Left lung (tissue), 4 donors: ENCODE measurements at regions not wholly inside any gene's neighbourhood (a gene's known extent, or its start where the extent isn't known, plus 50 kb on each side); places are given as distances from the start of the nearest gene placed in this dataset.

Source experiments
- ATAC-seq: fragments of 200-7000 bp; cut with Tn5 transposase; one replicate; pipeline ENCODE4 v1.9.1; 2020; ENCODE audit warnings: moderate library complexity
- DNase-seq, 4 donors: peaks; one replicate each; pipeline ENCODE4 v3.0.0-alpha.2; 2013 to 2020
- H3K27ac ChIP-seq, 2 donors: fragments of 200-600 bp; sonication (generic) in 1 of 2; one replicate each; pipeline versions ENCODE4 v1.5.0 to v1.8.0; 2020 to 2021
- H3K27me3 ChIP-seq, 2 donors: fragments of 200-600 bp; sonication (generic) in 1 of 2; one replicate each; pipeline versions ENCODE4 v1.5.0 to v1.8.0; 2020 to 2021
- H3K36me3 ChIP-seq, 2 donors: fragments of 200-600 bp; sonication (generic) in 1 of 2; one replicate each; pipeline versions ENCODE4 v1.5.0 to v1.8.0; 2020 to 2021
- H3K4me1 ChIP-seq, 2 donors: fragments of 200-600 bp; one replicate each; pipeline ENCODE4 v1.8.0; 2021
- H3K4me3 ChIP-seq, 2 donors: fragments of 200-600 bp; sonication (generic) in 1 of 2; one replicate each; pipeline versions ENCODE4 v1.5.0 to v1.8.0; 2020 to 2021; ENCODE audit warnings: mild to moderate bottlenecking in 1 of 2
- H3K9me3 ChIP-seq, 2 donors: fragments of 200-600 bp; sonication (generic) in 1 of 2; one replicate each; pipeline versions ENCODE4 v1.5.0 to v1.8.0; 2020 to 2021
- CTCF ChIP-seq, 2 donors: fragments of 200-600 bp; sonication (generic) in 1 of 2; IDR thresholded peaks; one replicate each; pipeline versions ENCODE4 v1.5.0 to v1.8.0; 2021; ENCODE audit warnings: antibody characterized with exemption in 2 of 2
- intact Hi-C, 2 donors: fragments of 100-400 bp; cut with DNase I; formaldehyde crosslinking; loops; one replicate each; pipeline versions ENCODE4 v1.11.2 to v1.14.2; 2022
- donor health status: DM: no; HTN: yes; CAD: no.
- donor health status: DM: no; HTN: no; CAD: no.

- no peak overlapping the region for H3K4me3 ChIP-seq
- ATAC-seq (no peak), DNase-seq (no peak)
- H3K27ac ChIP-seq = no peak overlapping the region
- intact Hi-C loops = no loop called here
- peaks cover 0 to under 1% of the 10 kb centered on the region in 2 donors for H3K4me1 ChIP-seq
- no peaks in the 10 kb centered on the region for H3K27me3 ChIP-seq
- no peaks in the 10 kb centered on the region for H3K36me3 ChIP-seq
- H3K9me3 ChIP-seq = no peaks in the 10 kb centered on the region
- no peak for TF ChIP-seq CTCF (IDR thresholded peaks at IDR 0.05)
Measured at GRCh38 chr10:6995831-6996230, 415.0 kb downstream of the SFMBT2 start.

GRCh38 chr10:6995341-6995740, 415.3 kb upstream of the PRKCQ start:
- intact Hi-C loops = no loop called here
- TF ChIP-seq CTCF (IDR thresholded peaks at IDR 0.05) = no peak
- Histone ChIP-seq H3K4me3 (no peak overlapping the region), H3K27ac (no peak overlapping the region), H3K36me3 (no peaks in the 10 kb centered on the region), H3K27me3 (no peaks in the 10 kb centered on the region), H3K4me1 (peaks cover 0 to 4% of the 10 kb centered on the region in 2 donors), H3K9me3 (no peaks in the 10 kb centered on the region)
- no peak for ATAC-seq
- no peak for DNase-seq

GRCh38 chr10:6990891-6991290, 410.8 kb upstream of the PRKCQ start:
- H3K4me3 ChIP-seq = no peak overlapping the region
- no peak for TF ChIP-seq CTCF (IDR thresholded peaks at IDR 0.05)

GRCh38 chr10:6988654-6989053, 408.6 kb upstream of the PRKCQ start:
- H3K4me3 ChIP-seq = no peak overlapping the region
- no peaks in the 10 kb centered on the region for H3K36me3 ChIP-seq
- intact Hi-C loops = no loop called here
- no peak for TF ChIP-seq CTCF (IDR thresholded peaks at IDR 0.05)
- H3K27ac ChIP-seq = no peak overlapping the region
- ATAC-seq (no peak), DNase-seq (no peak)
- peaks cover 0 to 4% of the 10 kb centered on the region in 2 donors for H3K4me1 ChIP-seq
- H3K27me3 ChIP-seq = no peaks in the 10 kb centered on the region
- no peaks in the 10 kb centered on the region for H3K9me3 ChIP-seq

More at GRCh38 chr10:6990891-6991290, 410.8 kb upstream of the PRKCQ start:
- Histone ChIP-seq H3K36me3 (no peaks in the 10 kb centered on the region), H3K27ac (no peak overlapping the region), H3K27me3 (no peaks in the 10 kb centered on the region), H3K4me1 (peaks cover 0 to 4% of the 10 kb centered on the region in 2 donors), H3K9me3 (no peaks in the 10 kb centered on the region)
- intact Hi-C loops = no loop called here
- no peak for DNase-seq
- no peak for ATAC-seq

- intact Hi-C loops = no loop called here
- TF ChIP-seq CTCF (IDR thresholded peaks at IDR 0.05) = no peak
- DNase-seq (peak in 1 of 4 donors; percentile 2), ATAC-seq (no peak)
- H3K9me3 ChIP-seq = no peaks in the 10 kb centered on the region
- H3K36me3 ChIP-seq = no peaks in the 10 kb centered on the region
- H3K4me3 ChIP-seq = no peak overlapping the region
- no peak overlapping the region for H3K27ac ChIP-seq
- H3K27me3 ChIP-seq = no peaks in the 10 kb centered on the region
- H3K4me1 ChIP-seq = peaks cover 0 to 4% of the 10 kb centered on the region in 2 donors
Measured at GRCh38 chr10:6987536-6987945, 407.5 kb upstream of the PRKCQ start.
